Transverse colon (tissue), 4 donors: ENCODE measurements at regions not wholly inside any gene's neighbourhood (a gene's known extent, or its start where the extent isn't known, plus 50 kb on each side); places are given as distances from the start of the nearest gene placed in this dataset.

Source experiments
- DNase-seq: peaks from one replicate; pipeline ENCODE4 v3.0.0-alpha.2; 2019
- H3K27ac ChIP-seq, 4 donors: fragments of 200-600 bp; sonication (generic); 2 replicates each; pipeline ENCODE4 v1.5.1; 2016 to 2018; ENCODE audit warnings: inconsistent platforms in 4 of 4
- H3K27me3 ChIP-seq: fragments of 200-600 bp; sonication (generic); 2 replicates; pipeline ENCODE4 v1.5.1; 2017; ENCODE audit warnings: inconsistent platforms
- H3K36me3 ChIP-seq, 4 donors: fragments of 200-600 bp; sonication (generic); 2 replicates each; pipeline ENCODE4 v1.5.1; 2017 to 2019; ENCODE audit warnings: inconsistent platforms in 4 of 4
- H3K4me1 ChIP-seq, 4 donors: fragments of 200-600 bp; sonication (generic); 2 replicates each; pipeline ENCODE4 v1.5.1; 2017 to 2020; ENCODE audit warnings: inconsistent platforms in 4 of 4
- H3K4me3 ChIP-seq, 4 donors: fragments of 200-600 bp; sonication (generic); 1 replicate in 1 of 4; 2 replicates in 3 of 4; pipeline versions ENCODE4 v1.5.1 to v1.6.1; 2017 to 2019; ENCODE audit warnings: inconsistent platforms in 4 of 4
- H3K9me3 ChIP-seq, 2 donors: fragments of 200-600 bp; sonication (generic); 2 replicates each; pipeline ENCODE4 v1.5.1; 2017 to 2019; ENCODE audit warnings: inconsistent platforms in 2 of 2
- EP300 ChIP-seq: sonication (generic); formaldehyde crosslinking; IDR thresholded peaks from one replicate; pipeline ENCODE4 v1.6.1; 2017; ENCODE audit warnings: antibody characterized with exemption, low read depth
- POLR2A ChIP-seq: fragments of 450-650 bp; IDR thresholded peaks from one replicate; pipeline ENCODE4 v1.6.1; 2016; ENCODE audit warnings: antibody characterized with exemption, mild to moderate bottlenecking, moderate library complexity
- POLR2AphosphoS5 ChIP-seq, 3 donors: sonication (generic); formaldehyde crosslinking; IDR thresholded peaks; one replicate each; pipeline ENCODE4 v1.6.1; 2016; ENCODE audit warnings: antibody characterized with exemption in 3 of 3
- WGBS, 2 donors: methylation state at CpG; one replicate each; pipeline ENCODE4 v1.1.5; 2018; ENCODE audit warnings: low coverage in 1 of 2; 5-methylcytosine and 5-hydroxymethylcytosine counted together
- in situ Hi-C, 4 donors: fragments of 200-750 bp; cut with MboI; loops; one replicate each; pipeline versions ENCODE4 v1.15.0 to v1.15.1; 2017; ENCODE audit warnings: low sequenced_read_pairs in 3 of 4, low pct_ligation_motif_present in 1 of 4, low pct_unique_long_range_greater_than_20kb in 1 of 4
- intact Hi-C: fragments of 100-400 bp; cut with DNase I; formaldehyde crosslinking; loops from one replicate; pipeline ENCODE4 v1.15.1; 2023; ENCODE audit warnings: low total_unique reads
- TF ChIP-seq, protein P1 (sequence below), 5 experiments: fragments of 200-600 bp in 3 of 5; fragments of 450-650 bp in 2 of 5; sonication (generic) in 3 of 5; IDR thresholded peaks; 1 replicate in 2 of 5; 2 replicates in 3 of 5; pipeline ENCODE4 v1.5.1; 2016 to 2017; ENCODE audit warnings: antibody characterized with exemption in 5 of 5, inconsistent platforms in 3 of 5, mild to moderate bottlenecking in 2 of 5, moderate library complexity in 1 of 5

DNA sequence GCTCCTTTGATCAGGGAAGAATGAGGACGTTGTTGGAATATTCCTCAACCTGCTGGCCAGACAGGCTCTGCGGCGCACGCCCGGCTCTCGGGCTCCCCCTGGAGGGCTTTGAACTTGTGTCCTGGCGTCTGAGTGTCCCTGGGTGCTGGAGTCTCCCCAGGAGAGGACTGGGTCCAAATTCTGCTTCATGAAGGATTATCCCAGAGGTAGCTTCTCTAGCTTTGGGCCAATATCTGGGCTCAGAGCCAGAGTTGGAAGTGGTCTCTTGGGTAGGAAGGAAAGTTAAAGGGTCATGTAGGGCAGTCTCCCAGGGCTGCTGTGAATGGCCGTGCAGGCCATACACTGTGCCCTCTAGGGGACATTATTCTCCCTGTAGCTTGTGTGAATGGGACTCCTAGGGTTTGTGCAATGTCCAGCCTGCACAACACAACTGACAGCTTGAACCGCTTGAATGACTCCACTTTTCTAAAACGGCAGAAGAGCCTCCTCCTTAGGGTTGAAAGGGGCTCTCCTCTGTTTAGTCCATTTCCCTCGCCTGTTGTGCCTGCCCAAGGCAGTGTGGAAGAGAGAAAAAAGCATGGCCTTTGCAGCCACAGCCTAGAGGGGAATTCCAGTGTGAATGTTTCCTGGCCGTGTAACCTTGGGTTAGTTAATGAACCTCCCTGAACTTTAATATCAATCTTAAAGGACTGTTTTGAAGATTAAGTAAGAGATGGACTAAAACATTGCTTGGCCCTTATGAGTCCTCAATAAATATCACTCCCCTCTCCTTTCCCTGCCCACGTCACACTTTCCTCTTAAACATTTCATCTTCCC is 111.2 kb upstream of the THY1 start:
- Histone ChIP-seq H3K4me3 (no peak overlapping the region), H3K27me3 (no peaks in the 10 kb centered on the region), H3K4me1 (peaks cover 0 to 6% (median 0%) of the 10 kb centered on the region in 4 donors), H3K9me3 (no peaks in the 10 kb centered on the region), H3K36me3 (no peaks in the 10 kb centered on the region), H3K27ac (no peak overlapping the region)
- DNase-seq = peak; percentile 74
- 27 to 33% methylated on average over 3 to 13 of the region's 13 CpGs for WGBS, 2 donors
- no peak for TF ChIP-seq POLR2A
- TF ChIP-seq, protein P1, sequence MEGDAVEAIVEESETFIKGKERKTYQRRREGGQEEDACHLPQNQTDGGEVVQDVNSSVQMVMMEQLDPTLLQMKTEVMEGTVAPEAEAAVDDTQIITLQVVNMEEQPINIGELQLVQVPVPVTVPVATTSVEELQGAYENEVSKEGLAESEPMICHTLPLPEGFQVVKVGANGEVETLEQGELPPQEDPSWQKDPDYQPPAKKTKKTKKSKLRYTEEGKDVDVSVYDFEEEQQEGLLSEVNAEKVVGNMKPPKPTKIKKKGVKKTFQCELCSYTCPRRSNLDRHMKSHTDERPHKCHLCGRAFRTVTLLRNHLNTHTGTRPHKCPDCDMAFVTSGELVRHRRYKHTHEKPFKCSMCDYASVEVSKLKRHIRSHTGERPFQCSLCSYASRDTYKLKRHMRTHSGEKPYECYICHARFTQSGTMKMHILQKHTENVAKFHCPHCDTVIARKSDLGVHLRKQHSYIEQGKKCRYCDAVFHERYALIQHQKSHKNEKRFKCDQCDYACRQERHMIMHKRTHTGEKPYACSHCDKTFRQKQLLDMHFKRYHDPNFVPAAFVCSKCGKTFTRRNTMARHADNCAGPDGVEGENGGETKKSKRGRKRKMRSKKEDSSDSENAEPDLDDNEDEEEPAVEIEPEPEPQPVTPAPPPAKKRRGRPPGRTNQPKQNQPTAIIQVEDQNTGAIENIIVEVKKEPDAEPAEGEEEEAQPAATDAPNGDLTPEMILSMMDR (IDR thresholded peaks at IDR 0.05) = peak; percentile 68 to 89 (median 82)
- TF ChIP-seq EP300 = no peak
- TF ChIP-seq POLR2AphosphoS5 (IDR thresholded peaks at IDR 0.05) = no peak
- intact Hi-C loops = no loop called here
- in situ Hi-C loops = no loop called here

DNA sequence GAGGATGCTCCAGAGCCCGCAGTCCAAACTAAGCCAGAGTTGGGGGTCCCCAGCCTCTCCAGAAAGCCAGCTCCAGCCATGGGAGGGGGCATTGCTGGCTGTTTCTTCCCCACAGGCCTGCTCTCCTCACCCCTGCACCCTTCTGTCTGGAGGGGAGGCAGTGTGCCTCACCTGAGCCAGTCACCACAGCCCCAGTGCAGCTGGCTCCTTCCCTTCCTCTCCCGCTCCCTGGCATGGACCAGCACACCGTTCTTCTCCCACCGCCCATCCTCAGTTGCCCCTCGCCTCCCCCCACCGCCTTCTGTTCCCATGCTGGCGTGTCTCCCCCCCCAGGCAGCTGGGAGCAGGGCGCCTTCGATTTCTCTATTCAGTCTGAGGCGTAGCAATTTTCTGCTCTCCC is 110.5 kb upstream of the THY1 start:
- no peak overlapping the region for H3K4me3 ChIP-seq
- intact Hi-C loops = no loop called here
- TF ChIP-seq, protein P1 (IDR thresholded peaks at IDR 0.05) = no peak
- TF ChIP-seq EP300 = no peak
- TF ChIP-seq POLR2A = no peak
- TF ChIP-seq POLR2AphosphoS5 (IDR thresholded peaks at IDR 0.05) = no peak
- no peaks in the 10 kb centered on the region for H3K9me3 ChIP-seq
- in situ Hi-C loops = no loop called here
- H3K27ac ChIP-seq = no peak overlapping the region
- H3K27me3 ChIP-seq = no peaks in the 10 kb centered on the region
- no peaks in the 10 kb centered on the region for H3K36me3 ChIP-seq
- peaks cover 0 to 6% (median 0%) of the 10 kb centered on the region in 4 donors for H3K4me1 ChIP-seq
- DNase-seq = no peak
- WGBS, 2 donors = 20 to 64% methylated on average over 1 to 10 of the region's 10 CpGs

DNA sequence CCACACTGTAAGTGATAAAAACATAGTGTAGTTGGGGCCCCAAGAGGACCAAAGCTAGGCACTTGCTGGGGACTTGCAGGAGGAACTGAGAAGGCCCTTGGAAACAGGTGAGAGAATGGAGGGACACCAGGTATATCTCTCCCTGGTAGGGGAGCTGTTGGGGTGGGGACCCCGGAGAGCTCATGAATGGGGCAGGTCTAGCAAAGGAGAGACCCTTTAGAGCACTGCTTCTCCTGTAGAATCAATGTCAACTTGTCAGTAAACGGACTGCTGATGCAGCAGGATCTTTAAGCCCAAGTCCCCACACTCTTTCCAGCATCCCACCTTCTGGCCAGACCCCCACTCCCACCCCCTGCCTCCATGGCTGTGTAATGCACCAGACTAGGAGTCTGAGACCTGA is 109.6 kb upstream of the THY1 start:
- intact Hi-C loops (no loop called here), in situ Hi-C loops (no loop called here)
- no peaks in the 10 kb centered on the region for H3K36me3 ChIP-seq

DNA sequence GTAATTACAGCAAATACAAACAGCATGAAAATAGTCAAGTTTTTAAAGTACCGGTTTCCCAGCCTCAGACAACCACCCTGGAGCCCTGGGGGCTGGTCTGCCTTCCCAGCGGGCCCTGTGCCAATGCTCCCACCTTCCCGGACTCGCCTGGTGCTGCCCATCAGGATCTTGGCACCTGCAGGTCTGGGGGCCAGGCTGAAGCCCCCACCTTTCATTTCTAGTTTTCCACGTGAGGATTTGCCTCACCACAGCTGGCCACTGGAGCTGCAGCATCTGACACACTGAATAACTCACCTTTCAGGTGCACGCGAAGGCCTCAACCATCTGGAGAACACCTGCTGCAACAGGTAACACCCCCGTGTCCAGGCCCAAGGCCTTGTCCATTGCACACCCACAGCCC is 108.7 kb upstream of the THY1 start:
- Histone ChIP-seq H3K27ac (no peak overlapping the region), H3K4me1 (peaks cover 0 to 6% (median 0%) of the 10 kb centered on the region in 4 donors), H3K9me3 (no peaks in the 10 kb centered on the region), H3K27me3 (no peaks in the 10 kb centered on the region), H3K4me3 (no peak overlapping the region), H3K36me3 (no peaks in the 10 kb centered on the region)
- TF ChIP-seq, protein P1 (IDR thresholded peaks at IDR 0.05) = no peak
- TF ChIP-seq POLR2A = no peak
- TF ChIP-seq EP300 = no peak
- TF ChIP-seq POLR2AphosphoS5 (IDR thresholded peaks at IDR 0.05) = no peak
- intact Hi-C loops (no loop called here), in situ Hi-C loops (no loop called here)
- no peak for DNase-seq
- 78% methylated on average over 8 of the region's 8 CpGs; no CpG with 5 or more reads in 1 of the 2 donors for WGBS, 2 donors

More for the DNA sequence above, 109.6 kb upstream of the THY1 start:
- no peak for TF ChIP-seq POLR2A
- TF ChIP-seq EP300 = no peak
- TF ChIP-seq, protein P1 (IDR thresholded peaks at IDR 0.05) = no peak
- no peak for TF ChIP-seq POLR2AphosphoS5 (IDR thresholded peaks at IDR 0.05)
- WGBS, 2 donors = 63% methylated on average over 2 of the region's 2 CpGs; no CpG with 5 or more reads in 1 of the 2 donors
- no peaks in the 10 kb centered on the region for H3K27me3 ChIP-seq
- H3K4me3 ChIP-seq = no peak overlapping the region
- no peaks in the 10 kb centered on the region for H3K9me3 ChIP-seq
- no peak overlapping the region for H3K27ac ChIP-seq
- peaks cover 0 to 6% (median 0%) of the 10 kb centered on the region in 4 donors for H3K4me1 ChIP-seq
- no peak for DNase-seq
